Nephron progenitor cell (in vitro differentiated cells): ENCODE measurements at regions not wholly inside any gene's neighbourhood (a gene's known extent, or its start where the extent isn't known, plus 50 kb on each side); places are given as distances from the start of the nearest gene placed in this dataset.
A peak's percentile ranks its signal among the peaks of the same experiment; 100 is the strongest.

ENCODE experiments used
- DNase-seq: peaks from one replicate; pipeline ENCODE4 v3.0.0; 2021
- H3K27ac Mint-ChIP-seq: 2 replicates; pipeline ENCODE4 v1.8.0; 2021; ENCODE audit warnings: mild to moderate bottlenecking, moderate library complexity, mixed read lengths
- H3K27me3 Mint-ChIP-seq: 2 replicates; pipeline ENCODE4 v1.8.0; 2021; ENCODE audit warnings: mild to moderate bottlenecking, low read depth, mixed read lengths; ENCODE audit not compliant: poor library complexity
- H3K36me3 Mint-ChIP-seq: 2 replicates; pipeline ENCODE4 v1.8.0; 2021; ENCODE audit warnings: low read depth, mixed read lengths
- H3K4me1 Mint-ChIP-seq: 2 replicates; pipeline ENCODE4 v1.8.0; 2021; ENCODE audit warnings: mixed read lengths
- H3K4me3 Mint-ChIP-seq: 2 replicates; pipeline ENCODE4 v1.8.0; 2021; ENCODE audit warnings: mild to moderate bottlenecking, moderate library complexity, mixed read lengths
- H3K9me3 Mint-ChIP-seq: 2 replicates; pipeline ENCODE4 v1.8.0; 2021; ENCODE audit warnings: mild to moderate bottlenecking, moderate library complexity, mixed read lengths
- CTCF ChIP-seq: fragments of 200-600 bp; sonication (generic); IDR thresholded peaks from 2 replicates; pipeline ENCODE4 v1.5.0; 2021; ENCODE audit warnings: antibody characterized with exemption

- Mint-ChIP-seq H3K36me3 (no peaks in the 10 kb centered on the region), H3K4me3 (no peak overlapping the region), H3K27me3 (peaks cover under 1% of the 10 kb centered on the region), H3K4me1 (peaks cover 21% of the 10 kb centered on the region), H3K9me3 (no peaks in the 10 kb centered on the region), H3K27ac (no peak overlapping the region)
- no peak for DNase-seq
- TF ChIP-seq CTCF: no peak
These were observed 98.8 kb upstream of the SEMA6A start for GRCh38 chr5:116673453-116673852.

DNA sequence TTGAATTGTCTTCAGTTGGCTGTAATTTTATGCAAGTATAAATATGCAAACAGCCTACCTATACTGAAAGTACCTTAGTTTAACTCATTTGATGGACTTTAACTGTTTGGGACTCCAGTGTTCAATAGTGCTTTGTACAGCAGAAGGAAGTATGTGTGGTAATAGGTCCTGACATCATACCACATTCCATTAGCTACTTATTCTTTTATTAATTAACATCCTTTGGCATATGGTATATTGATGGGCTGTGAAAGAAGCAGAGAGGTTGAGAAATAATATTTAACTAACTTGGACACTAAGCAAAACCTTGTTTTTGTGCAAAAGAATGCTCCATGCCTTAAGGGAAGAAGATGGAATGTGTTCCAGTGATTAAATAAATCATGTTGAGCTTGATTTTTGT lies 97.6 kb upstream of the SEMA6A start:
- Mint-ChIP-seq H3K27ac (no peak overlapping the region), H3K4me3 (no peak overlapping the region), H3K9me3 (no peaks in the 10 kb centered on the region), H3K4me1 (peaks cover 21% of the 10 kb centered on the region), H3K36me3 (no peaks in the 10 kb centered on the region), H3K27me3 (no peaks in the 10 kb centered on the region)
- TF ChIP-seq CTCF: no peak
- no peak for DNase-seq

GRCh38 chr5:116671211-116671736 lies 96.7 kb upstream of the SEMA6A start:
- H3K4me1 Mint-ChIP-seq: peaks cover 21% of the 10 kb centered on the region
- no peak for TF ChIP-seq CTCF
- H3K27ac Mint-ChIP-seq: peak overlapping the region; percentile 54

GRCh38 chr5:116669261-116670031 lies 94.8 kb upstream of the SEMA6A start:
- DNase-seq: no peak

More at GRCh38 chr5:116671211-116671736, 96.7 kb upstream of the SEMA6A start:
- no peaks in the 10 kb centered on the region for H3K27me3 Mint-ChIP-seq
- no peaks in the 10 kb centered on the region for H3K36me3 Mint-ChIP-seq
- H3K9me3 Mint-ChIP-seq: no peaks in the 10 kb centered on the region
- H3K4me3 Mint-ChIP-seq: no peak overlapping the region
- DNase-seq: no peak

DNA sequence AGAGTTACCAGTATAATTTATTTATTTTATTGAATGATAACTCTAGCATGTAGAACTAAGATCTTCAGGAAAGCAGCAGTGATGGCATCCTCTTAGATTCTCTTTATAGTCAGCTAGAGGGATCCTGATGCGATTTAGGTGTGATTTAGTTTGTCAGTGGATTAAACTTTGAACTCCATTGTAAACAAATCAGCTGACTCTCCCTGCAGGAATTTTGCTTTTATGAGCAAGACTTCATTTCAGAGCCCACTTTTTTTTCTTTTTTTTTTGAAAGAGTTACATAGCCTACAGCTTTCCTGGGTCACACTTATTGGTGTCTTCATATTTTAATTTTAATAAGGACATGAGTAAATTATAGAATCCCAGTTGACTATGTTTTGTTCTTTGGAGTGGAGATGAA lies 93.8 kb upstream of the SEMA6A start:
- Mint-ChIP-seq H3K27ac (no peak overlapping the region), H3K9me3 (no peaks in the 10 kb centered on the region), H3K4me1 (peaks cover 10% of the 10 kb centered on the region), H3K4me3 (no peak overlapping the region), H3K36me3 (no peaks in the 10 kb centered on the region), H3K27me3 (peaks cover 3% of the 10 kb centered on the region)
- TF ChIP-seq CTCF: no peak
- no peak for DNase-seq

More at GRCh38 chr5:116669261-116670031, 94.8 kb upstream of the SEMA6A start:
- no peak overlapping the region for H3K4me3 Mint-ChIP-seq
- H3K4me1 Mint-ChIP-seq: peaks cover 17% of the 10 kb centered on the region
- peaks cover 3% of the 10 kb centered on the region for H3K27me3 Mint-ChIP-seq
- H3K36me3 Mint-ChIP-seq: no peaks in the 10 kb centered on the region
- no peak for TF ChIP-seq CTCF
- H3K9me3 Mint-ChIP-seq: no peaks in the 10 kb centered on the region
- H3K27ac Mint-ChIP-seq: no peak overlapping the region

- no peaks in the 10 kb centered on the region for H3K36me3 Mint-ChIP-seq
- H3K4me3 Mint-ChIP-seq: no peak overlapping the region
- H3K27ac Mint-ChIP-seq: no peak overlapping the region
- peaks cover 3% of the 10 kb centered on the region for H3K27me3 Mint-ChIP-seq
- no peak for DNase-seq
- H3K4me1 Mint-ChIP-seq: peaks cover 10% of the 10 kb centered on the region
- peaks cover 8% of the 10 kb centered on the region for H3K9me3 Mint-ChIP-seq
- TF ChIP-seq CTCF: no peak
These were observed 92.3 kb upstream of the SEMA6A start for GRCh38 chr5:116666901-116667300.
